ENCODE measurements at regions not wholly inside any gene's neighbourhood (a gene's known extent, or its start where the extent isn't known, plus 50 kb on each side); places are given as distances from the start of the nearest gene placed in this dataset.
"Not testable (repeated sequence)": the region's sequence is repeated elsewhere in the genome, so short reads cannot be mapped to it uniquely, and the experiment has no call there.

GRCh38 chr4:186805917-186806316 lies 82.3 kb upstream of the FAT1 start:
- TF ChIP-seq SUZ12 (IDR thresholded peaks at IDR 0.05; ENCODE audit: extremely low read depth, insufficient read depth, insufficient read length); ZNF274 (IDR thresholded peaks at IDR 0.05; ENCODE audit: low read depth, low read length); YY1 (IDR thresholded peaks at IDR 0.05; ENCODE audit: insufficient read depth, insufficient read length): not testable (repeated sequence)

Data from NT2/D1 (cell line).